ENCODE measurements at regions not wholly inside any gene's neighbourhood (a gene's known extent, or its start where the extent isn't known, plus 50 kb on each side); places are given as distances from the start of the nearest gene placed in this dataset.

DNA sequence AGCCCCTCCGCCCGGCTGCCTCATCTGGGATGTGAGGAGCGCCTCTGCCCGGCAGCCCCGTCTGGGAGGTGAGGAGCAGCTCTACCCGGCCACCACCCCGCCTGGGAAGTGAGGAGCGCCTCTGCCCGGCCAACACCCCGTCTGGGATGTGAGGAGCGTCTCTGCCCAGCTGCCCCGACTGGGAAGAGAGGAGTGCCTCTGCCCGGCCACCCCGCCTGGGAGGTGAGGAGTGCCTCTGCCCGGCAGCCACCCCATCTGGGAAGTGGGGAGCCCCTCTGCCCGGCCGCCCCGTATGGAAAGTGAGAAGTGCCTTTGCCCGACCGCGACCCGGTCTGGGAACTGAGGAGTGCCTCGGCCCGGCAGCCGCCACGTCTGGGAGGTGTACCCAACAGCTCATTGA is 74.3 kb upstream of the TNIP3 start:
- no peak for TF ChIP-seq SP1 (IDR thresholded peaks at IDR 0.05)
- TF ChIP-seq, protein P1, sequence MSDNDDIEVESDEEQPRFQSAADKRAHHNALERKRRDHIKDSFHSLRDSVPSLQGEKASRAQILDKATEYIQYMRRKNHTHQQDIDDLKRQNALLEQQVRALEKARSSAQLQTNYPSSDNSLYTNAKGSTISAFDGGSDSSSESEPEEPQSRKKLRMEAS (IDR thresholded peaks at IDR 0.05): no peak
- TF ChIP-seq, protein P2, sequence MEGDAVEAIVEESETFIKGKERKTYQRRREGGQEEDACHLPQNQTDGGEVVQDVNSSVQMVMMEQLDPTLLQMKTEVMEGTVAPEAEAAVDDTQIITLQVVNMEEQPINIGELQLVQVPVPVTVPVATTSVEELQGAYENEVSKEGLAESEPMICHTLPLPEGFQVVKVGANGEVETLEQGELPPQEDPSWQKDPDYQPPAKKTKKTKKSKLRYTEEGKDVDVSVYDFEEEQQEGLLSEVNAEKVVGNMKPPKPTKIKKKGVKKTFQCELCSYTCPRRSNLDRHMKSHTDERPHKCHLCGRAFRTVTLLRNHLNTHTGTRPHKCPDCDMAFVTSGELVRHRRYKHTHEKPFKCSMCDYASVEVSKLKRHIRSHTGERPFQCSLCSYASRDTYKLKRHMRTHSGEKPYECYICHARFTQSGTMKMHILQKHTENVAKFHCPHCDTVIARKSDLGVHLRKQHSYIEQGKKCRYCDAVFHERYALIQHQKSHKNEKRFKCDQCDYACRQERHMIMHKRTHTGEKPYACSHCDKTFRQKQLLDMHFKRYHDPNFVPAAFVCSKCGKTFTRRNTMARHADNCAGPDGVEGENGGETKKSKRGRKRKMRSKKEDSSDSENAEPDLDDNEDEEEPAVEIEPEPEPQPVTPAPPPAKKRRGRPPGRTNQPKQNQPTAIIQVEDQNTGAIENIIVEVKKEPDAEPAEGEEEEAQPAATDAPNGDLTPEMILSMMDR (IDR thresholded peaks at IDR 0.05; ENCODE audit: low read depth, low read length, missing input control): no peak
